ENCODE measurements at regions not wholly inside any gene's neighbourhood (a gene's known extent, or its start where the extent isn't known, plus 50 kb on each side); places are given as distances from the start of the nearest gene placed in this dataset.

GRCh38 chr18:6590326-6590725, 139.2 kb upstream of the ARHGAP28 start:
- H3K27me3 ChIP-seq (ENCODE audit: insufficient read depth, low read depth, severe bottlenecking) = no peaks in the 10 kb centered on the region
- no peak overlapping the region for H3K4me3 ChIP-seq (ENCODE audit: low read depth, low read length)
- no peaks in the 10 kb centered on the region for H3K36me3 ChIP-seq
- H3K9me3 ChIP-seq (ENCODE audit: severe bottlenecking) = no peaks in the 10 kb centered on the region
- no peak for DNase-seq
- no peak for TF ChIP-seq CTCF (IDR thresholded peaks at IDR 0.05; ENCODE audit: low read depth, low read length)
- H3K27ac ChIP-seq = no peak overlapping the region

- H3K36me3 ChIP-seq = no peaks in the 10 kb centered on the region
- H3K9me3 ChIP-seq (ENCODE audit: severe bottlenecking) = no peaks in the 10 kb centered on the region
- no peak overlapping the region for H3K27ac ChIP-seq
- no peaks in the 10 kb centered on the region for H3K27me3 ChIP-seq (ENCODE audit: insufficient read depth, low read depth, severe bottlenecking)
- no peak for DNase-seq
- H3K4me3 ChIP-seq (ENCODE audit: low read depth, low read length) = no peak overlapping the region
- TF ChIP-seq CTCF (IDR thresholded peaks at IDR 0.05; ENCODE audit: low read depth, low read length) = no peak
Observed at GRCh38 chr18:6591491-6591890, 138.0 kb upstream of the ARHGAP28 start.

GRCh38 chr18:6592522-6592921, 137.0 kb upstream of the ARHGAP28 start:
- H3K9me3 ChIP-seq (ENCODE audit: severe bottlenecking) = no peaks in the 10 kb centered on the region
- H3K27me3 ChIP-seq (ENCODE audit: insufficient read depth, low read depth, severe bottlenecking) = no peaks in the 10 kb centered on the region
- no peak for TF ChIP-seq CTCF (IDR thresholded peaks at IDR 0.05; ENCODE audit: low read depth, low read length)
- no peak for DNase-seq
- no peaks in the 10 kb centered on the region for H3K36me3 ChIP-seq
- H3K4me3 ChIP-seq (ENCODE audit: low read depth, low read length) = no peak overlapping the region
- H3K27ac ChIP-seq = no peak overlapping the region

GRCh38 chr18:6593142-6593885, 136.2 kb upstream of the ARHGAP28 start:
- H3K9me3 ChIP-seq (ENCODE audit: severe bottlenecking) = no peaks in the 10 kb centered on the region
- no peak overlapping the region for H3K4me3 ChIP-seq (ENCODE audit: low read depth, low read length)
- no peak for DNase-seq
- no peak overlapping the region for H3K27ac ChIP-seq
- H3K27me3 ChIP-seq (ENCODE audit: insufficient read depth, low read depth, severe bottlenecking) = no peaks in the 10 kb centered on the region
- H3K36me3 ChIP-seq = no peaks in the 10 kb centered on the region
- no peak for TF ChIP-seq CTCF (IDR thresholded peaks at IDR 0.05; ENCODE audit: low read depth, low read length)

GRCh38 chr18:6595666-6596065, 133.8 kb upstream of the ARHGAP28 start:
- Histone ChIP-seq H3K27ac (no peak overlapping the region), H3K4me3 (ENCODE audit: low read depth, low read length) (no peak overlapping the region), H3K36me3 (no peaks in the 10 kb centered on the region), H3K27me3 (ENCODE audit: insufficient read depth, low read depth, severe bottlenecking) (no peaks in the 10 kb centered on the region), H3K9me3 (ENCODE audit: severe bottlenecking) (no peaks in the 10 kb centered on the region)
- TF ChIP-seq CTCF (IDR thresholded peaks at IDR 0.05; ENCODE audit: low read depth, low read length) = no peak
- DNase-seq = no peak

GRCh38 chr18:6598657-6599056, 130.9 kb upstream of the ARHGAP28 start:
- Histone ChIP-seq H3K36me3 (no peaks in the 10 kb centered on the region), H3K4me3 (ENCODE audit: low read depth, low read length) (no peak overlapping the region), H3K27ac (no peak overlapping the region), H3K27me3 (ENCODE audit: insufficient read depth, low read depth, severe bottlenecking) (no peaks in the 10 kb centered on the region), H3K9me3 (ENCODE audit: severe bottlenecking) (no peaks in the 10 kb centered on the region)
- TF ChIP-seq CTCF (IDR thresholded peaks at IDR 0.05; ENCODE audit: low read depth, low read length) = no peak
- DNase-seq = no peak
